Keratinocyte (primary cell): ENCODE measurements at regions not wholly inside any gene's neighbourhood (a gene's known extent, or its start where the extent isn't known, plus 50 kb on each side); places are given as distances from the start of the nearest gene placed in this dataset.

Source experiments
- CTCF ChIP-seq, 3 experiments: IDR thresholded peaks in 1 of 3; conservative IDR thresholded peaks in 1 of 3; optimal IDR thresholded peaks in 1 of 3; 2 replicates in 2 of 3; 3 replicates in 1 of 3; pipeline versions ENCODE3 to v1.5.1; 2011; ENCODE audit warnings: low read length in 3 of 3, mild to moderate bottlenecking in 3 of 3, moderate library complexity in 2 of 3, control low read depth in 1 of 3, inconsistent platforms in 1 of 3; ENCODE audit not compliant: insufficient read depth in 2 of 3; ENCODE audit errors: extremely low read depth in 1 of 3
- EZH2 ChIP-seq: IDR thresholded peaks from one replicate; pipeline ENCODE4 v1.6.1; 2012; ENCODE audit warnings: inconsistent platforms, mild to moderate bottlenecking, low read length, moderate library complexity

- TF ChIP-seq CTCF (optimal IDR thresholded peaks at IDR 0.05 in 1 of 3, IDR thresholded peaks at IDR 0.05 in 1 of 3, conservative IDR thresholded peaks at IDR 0.05 in 1 of 3; ENCODE audit: extremely low read depth in 1 of 3, insufficient read depth in 2 of 3, low read length in 3 of 3): no peak
- no peak for TF ChIP-seq EZH2
These were observed 524.7 kb upstream of the ZNF717 start for GRCh38 chr3:76310089-76310488.
